GM12865 (cell line): ENCODE measurements at regions not wholly inside any gene's neighbourhood (a gene's known extent, or its start where the extent isn't known, plus 50 kb on each side); places are given as distances from the start of the nearest gene placed in this dataset.

Experiments
- DNase-seq: peaks from one replicate; pipeline ENCODE4 v3.0.0; 2010; ENCODE audit warnings: low read depth
- H3K4me3 ChIP-seq: 2 replicates; pipeline ENCODE4 v1.5.1; 2011; ENCODE audit warnings: mild to moderate bottlenecking, low read depth, low read length, control low read depth
- TF ChIP-seq, protein P1 (sequence below): IDR thresholded peaks from 2 replicates; pipeline ENCODE4 v1.5.1; 2011; ENCODE audit warnings: low read length, control low read depth, low read depth, inconsistent platforms; ENCODE audit not compliant: insufficient read depth; ENCODE audit errors: missing control alignments

GRCh38 chr3:78013653-78014052 lies 973.8 kb downstream of the ROBO2 start:
- TF ChIP-seq, protein P1, sequence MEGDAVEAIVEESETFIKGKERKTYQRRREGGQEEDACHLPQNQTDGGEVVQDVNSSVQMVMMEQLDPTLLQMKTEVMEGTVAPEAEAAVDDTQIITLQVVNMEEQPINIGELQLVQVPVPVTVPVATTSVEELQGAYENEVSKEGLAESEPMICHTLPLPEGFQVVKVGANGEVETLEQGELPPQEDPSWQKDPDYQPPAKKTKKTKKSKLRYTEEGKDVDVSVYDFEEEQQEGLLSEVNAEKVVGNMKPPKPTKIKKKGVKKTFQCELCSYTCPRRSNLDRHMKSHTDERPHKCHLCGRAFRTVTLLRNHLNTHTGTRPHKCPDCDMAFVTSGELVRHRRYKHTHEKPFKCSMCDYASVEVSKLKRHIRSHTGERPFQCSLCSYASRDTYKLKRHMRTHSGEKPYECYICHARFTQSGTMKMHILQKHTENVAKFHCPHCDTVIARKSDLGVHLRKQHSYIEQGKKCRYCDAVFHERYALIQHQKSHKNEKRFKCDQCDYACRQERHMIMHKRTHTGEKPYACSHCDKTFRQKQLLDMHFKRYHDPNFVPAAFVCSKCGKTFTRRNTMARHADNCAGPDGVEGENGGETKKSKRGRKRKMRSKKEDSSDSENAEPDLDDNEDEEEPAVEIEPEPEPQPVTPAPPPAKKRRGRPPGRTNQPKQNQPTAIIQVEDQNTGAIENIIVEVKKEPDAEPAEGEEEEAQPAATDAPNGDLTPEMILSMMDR = no peak
- no peak for DNase-seq
- no peak overlapping the region for H3K4me3 ChIP-seq

GRCh38 chr3:78015856-78016255 lies 976.0 kb downstream of the ROBO2 start:
- TF ChIP-seq, protein P1 = no peak
- no peak overlapping the region for H3K4me3 ChIP-seq
- no peak for DNase-seq

DNA sequence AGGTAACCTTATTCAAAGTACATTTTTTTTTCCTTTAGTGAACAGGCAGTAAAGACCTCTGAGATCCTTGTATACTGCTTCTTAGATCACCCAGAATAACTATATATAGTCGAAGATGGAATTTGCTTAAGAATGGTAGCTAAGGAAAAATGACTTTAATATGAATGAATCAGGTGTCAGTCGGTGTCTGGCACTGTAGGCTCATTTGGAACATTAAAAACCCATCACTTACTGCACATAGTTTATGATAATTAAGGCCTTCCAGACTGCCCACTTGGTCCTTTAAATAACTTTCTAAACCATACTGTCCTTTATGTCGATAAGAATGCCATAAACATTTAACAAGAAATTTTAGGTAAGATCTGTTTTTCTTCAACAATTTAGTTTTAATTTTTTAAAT lies 981.8 kb downstream of the ROBO2 start:
- TF ChIP-seq, protein P1 = no peak

GRCh38 chr3:78022232-78022631 lies 982.3 kb downstream of the ROBO2 start:
- no peak overlapping the region for H3K4me3 ChIP-seq
- TF ChIP-seq, protein P1 = no peak
- no peak for DNase-seq

More for the DNA sequence above, 981.8 kb downstream of the ROBO2 start:
- no peak overlapping the region for H3K4me3 ChIP-seq
- no peak for DNase-seq

DNA sequence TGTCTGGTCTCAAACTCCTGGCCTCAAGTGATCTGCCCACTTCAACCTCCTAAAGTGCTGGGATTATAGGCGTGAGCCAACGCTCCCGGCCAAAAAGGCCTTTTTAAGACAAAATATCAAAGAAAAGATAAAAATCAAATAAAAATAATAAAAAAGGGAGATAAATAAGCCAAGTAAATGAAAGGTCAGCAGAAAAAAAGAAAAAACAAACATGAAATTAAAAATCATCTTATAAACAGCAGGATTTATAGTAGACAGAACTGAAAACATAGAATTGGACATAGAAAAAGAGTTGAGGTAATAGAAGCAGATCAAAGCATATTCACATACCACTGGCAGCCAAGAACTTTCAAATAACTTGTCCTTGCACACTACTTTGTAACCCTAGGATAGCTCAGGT lies 983.4 kb downstream of the ROBO2 start:
- TF ChIP-seq, protein P1 = no peak
- no peak overlapping the region for H3K4me3 ChIP-seq
- no peak for DNase-seq

- no peak overlapping the region for H3K4me3 ChIP-seq
- no peak for DNase-seq
- TF ChIP-seq, protein P1 = no peak
Measured at GRCh38 chr3:78025916-78026315, 986.0 kb downstream of the ROBO2 start.

- DNase-seq = no peak
- TF ChIP-seq, protein P1 = no peak
- H3K4me3 ChIP-seq = no peak overlapping the region
Measured at GRCh38 chr3:78026318-78026828, 986.5 kb downstream of the ROBO2 start.
